H9 (cell line): ENCODE measurements at regions not wholly inside any gene's neighbourhood (a gene's known extent, or its start where the extent isn't known, plus 50 kb on each side); places are given as distances from the start of the nearest gene placed in this dataset.

Source experiments
- DNase-seq: peaks from one replicate; pipeline ENCODE4 v3.0.0-alpha.2; 2017
- H2AFZ ChIP-seq: one replicate; pipeline ENCODE4 v1.6.1; 2013; ENCODE audit warnings: mild to moderate bottlenecking, low read length, control low read depth, moderate library complexity
- H2AK5ac ChIP-seq: 2 replicates; pipeline ENCODE4 v1.6.1; 2013; ENCODE audit warnings: low read length, control low read depth, mixed read lengths; ENCODE audit not compliant: insufficient read length
- H2BK120ac ChIP-seq: one replicate; pipeline ENCODE4 v1.6.1; 2013; ENCODE audit warnings: low read depth, mild to moderate bottlenecking, low read length, control low read depth, inconsistent platforms; ENCODE audit not compliant: poor library complexity, severe bottlenecking
- H2BK12ac ChIP-seq: 2 replicates; pipeline ENCODE4 v1.6.1; 2013; ENCODE audit warnings: low read length, control low read depth, mixed read lengths, low read depth; ENCODE audit not compliant: insufficient read length
- H2BK15ac ChIP-seq: 2 replicates; pipeline ENCODE4 v1.6.1; 2013; ENCODE audit warnings: low read depth, low read length, control low read depth
- H2BK20ac ChIP-seq: one replicate; pipeline ENCODE4 v1.6.1; 2013; ENCODE audit warnings: low read depth, mild to moderate bottlenecking, low read length, control low read depth, inconsistent platforms; ENCODE audit not compliant: poor library complexity, severe bottlenecking
- H2BK5ac ChIP-seq: 2 replicates; pipeline ENCODE4 v1.6.1; 2013; ENCODE audit warnings: low read length, control low read depth, mixed read lengths; ENCODE audit not compliant: insufficient read length
- H3K14ac ChIP-seq: 2 replicates; pipeline ENCODE4 v1.6.1; 2013; ENCODE audit warnings: low read length, control low read depth; ENCODE audit not compliant: insufficient read depth
- H3K18ac ChIP-seq: 2 replicates; pipeline ENCODE4 v1.6.1; 2013; ENCODE audit warnings: low read depth, mild to moderate bottlenecking, mixed read lengths, low read length, control low read depth; ENCODE audit not compliant: insufficient read length
- H3K23ac ChIP-seq: 2 replicates; pipeline ENCODE4 v1.6.1; 2013; ENCODE audit warnings: low read length, control low read depth, mixed read lengths, low read depth; ENCODE audit not compliant: insufficient read length
- H3K23me2 ChIP-seq: 2 replicates; pipeline ENCODE4 v1.6.1; 2013; ENCODE audit warnings: low read depth, mild to moderate bottlenecking, mixed read lengths, low read length, control low read depth; ENCODE audit not compliant: insufficient read length, poor library complexity, severe bottlenecking
- H3K27ac ChIP-seq: 2 replicates; pipeline ENCODE4 v1.5.1; 2013; ENCODE audit warnings: low read length, control low read depth, mixed read lengths, low read depth; ENCODE audit not compliant: insufficient read length
- H3K27me3 ChIP-seq: 2 replicates; pipeline ENCODE4 v1.6.1; 2013; ENCODE audit warnings: low read length, control low read depth, inconsistent platforms; ENCODE audit not compliant: insufficient read depth
- H3K4ac ChIP-seq: 2 replicates; pipeline ENCODE4 v1.6.1; 2013; ENCODE audit warnings: low read depth, mild to moderate bottlenecking, control low read depth, inconsistent platforms, low read length, moderate library complexity
- H3K4me1 ChIP-seq: 2 replicates; pipeline ENCODE4 v1.6.1; 2013; ENCODE audit warnings: low read length, control low read depth, inconsistent platforms; ENCODE audit not compliant: insufficient read depth
- H3K4me2 ChIP-seq: 2 replicates; pipeline ENCODE4 v1.6.1; 2013; ENCODE audit warnings: low read length, control low read depth, mixed read lengths; ENCODE audit not compliant: insufficient read length, insufficient read depth
- H3K56ac ChIP-seq: 2 replicates; pipeline ENCODE4 v1.6.1; 2013; ENCODE audit warnings: low read depth, mild to moderate bottlenecking, mixed read lengths, low read length, control low read depth; ENCODE audit not compliant: insufficient read length
- H3K79me1 ChIP-seq: 2 replicates; pipeline ENCODE4 v1.6.1; 2013; ENCODE audit warnings: low read depth, mild to moderate bottlenecking, moderate library complexity, low read length, control low read depth, inconsistent platforms; ENCODE audit not compliant: insufficient read depth, poor library complexity, severe bottlenecking
- H3K79me2 ChIP-seq: 2 replicates; pipeline ENCODE4 v1.6.1; 2013; ENCODE audit warnings: low read length, control low read depth, inconsistent platforms; ENCODE audit not compliant: insufficient read depth
- H3K9ac ChIP-seq: 2 replicates; pipeline ENCODE4 v1.6.1; 2013; ENCODE audit warnings: low read length, control low read depth, mixed read lengths; ENCODE audit not compliant: insufficient read length; ENCODE audit errors: extremely low read depth
- H3K9me3 ChIP-seq: one replicate; pipeline ENCODE4 v1.6.1; 2013; ENCODE audit warnings: low read depth, low read length, inconsistent platforms; ENCODE audit not compliant: control insufficient read depth
- H3T11ph ChIP-seq: one replicate; pipeline ENCODE4 v1.6.1; 2013; ENCODE audit warnings: mild to moderate bottlenecking, low read length, control low read depth, inconsistent platforms
- H4K20me1 ChIP-seq: one replicate; pipeline ENCODE4 v1.6.1; 2013; ENCODE audit not compliant: control insufficient read depth, insufficient read length, insufficient read depth
- H4K5ac ChIP-seq: 2 replicates; pipeline ENCODE4 v1.6.1; 2013; ENCODE audit warnings: low read depth, mild to moderate bottlenecking, mixed read lengths, low read length, control low read depth; ENCODE audit not compliant: insufficient read length
- H4K8ac ChIP-seq: replicated peaks from 2 replicates; pipeline ENCODE4 v1.6.1; 2013; ENCODE audit warnings: low read length, control low read depth, mixed read lengths, low read depth; ENCODE audit not compliant: insufficient read length
- H4K91ac ChIP-seq: 2 replicates; pipeline ENCODE4 v1.6.1; 2013; ENCODE audit warnings: low read depth, mild to moderate bottlenecking, moderate library complexity, mixed read lengths, low read length, control low read depth; ENCODE audit not compliant: insufficient read length
- H3K27ac Mint-ChIP-seq, 3 experiments: 2 replicates in 2 of 3; 3 replicates in 1 of 3; pipeline ENCODE4 v1.8.0; 2020 to 2021; ENCODE audit warnings: mixed read lengths in 3 of 3, mild to moderate bottlenecking in 1 of 3, moderate library complexity in 1 of 3
- H3K27me3 Mint-ChIP-seq: 2 replicates; pipeline ENCODE4 v1.8.0; 2021; ENCODE audit warnings: low read depth, mild to moderate bottlenecking, moderate library complexity, mixed read lengths
- H3K36me3 Mint-ChIP-seq, 3 experiments: 2 replicates in 2 of 3; 3 replicates in 1 of 3; pipeline ENCODE4 v1.8.0; 2020 to 2021; ENCODE audit warnings: low read depth in 3 of 3, mixed read lengths in 3 of 3; ENCODE audit not compliant: insufficient read depth in 1 of 3
- H3K4me1 Mint-ChIP-seq, 2 experiments: 2 replicates each; pipeline ENCODE4 v1.8.0; 2020; ENCODE audit warnings: mixed read lengths in 2 of 2
- H3K4me3 Mint-ChIP-seq, 2 experiments: 2 replicates in 1 of 2; 3 replicates in 1 of 2; pipeline ENCODE4 v1.8.0; 2020 to 2021; ENCODE audit warnings: mild to moderate bottlenecking in 2 of 2, mixed read lengths in 2 of 2, moderate library complexity in 1 of 2
- H3K9me3 Mint-ChIP-seq, 2 experiments: 2 replicates in 1 of 2; 3 replicates in 1 of 2; pipeline ENCODE4 v1.8.0; 2020; ENCODE audit warnings: mild to moderate bottlenecking in 2 of 2, mixed read lengths in 2 of 2, moderate library complexity in 1 of 2
- CTCF ChIP-seq: fragments of 200-600 bp; sonication (generic); conservative IDR thresholded peaks from 3 replicates; pipeline ENCODE4 v1.8.0; 2021; ENCODE audit warnings: antibody characterized with exemption, mild to moderate bottlenecking
- WGBS: extraction: QIAGEN DNeasy Blood & Tissue Kit; methylation state at CpG from one replicate; pipeline ENCODE4 v1.1.7; 2013; ENCODE audit warnings: missing lambda C conversion rate, low lambda C conversion rate, mixed read lengths; ENCODE audit not compliant: insufficient read length; ENCODE audit errors: extremely low coverage; 5-methylcytosine and 5-hydroxymethylcytosine counted together

- H3K27me3 Mint-ChIP-seq = no peaks in the 10 kb centered on the region
- no peak for DNase-seq
- no peaks in the 10 kb centered on the region; a peak in 1 of 5 replicates for H3K9me3 Mint-ChIP-seq
These were observed 314.6 kb upstream of the PDE3A start for GRCh38 chr12:20053782-20054181.

More at GRCh38 chr12:20053782-20054181, 314.6 kb upstream of the PDE3A start:
- no peak overlapping the region for H3K18ac ChIP-seq
- H3K9ac ChIP-seq = no peak overlapping the region
- H3K23me2 ChIP-seq = no peaks in the 10 kb centered on the region
- no peaks in the 10 kb centered on the region for H4K20me1 ChIP-seq
- H3K14ac ChIP-seq = no peak overlapping the region
- H3K4me1 Mint-ChIP-seq = no peaks in the 10 kb centered on the region
- H2BK12ac ChIP-seq = no peak overlapping the region
- no peaks in the 10 kb centered on the region; a peak in 1 of 7 replicates for H3K36me3 Mint-ChIP-seq
- H2BK20ac ChIP-seq = no peak overlapping the region
- H3K4me2 ChIP-seq = no peak overlapping the region
- no peak overlapping the region for H4K8ac ChIP-seq
- no CpG with 5 or more reads among the region's 1 CpG for whole genome bisulfite sequencing
- H3K4me1 ChIP-seq = no peaks in the 10 kb centered on the region
- H2BK120ac ChIP-seq = no peak overlapping the region
- H2BK5ac ChIP-seq = no peak overlapping the region
- TF ChIP-seq CTCF = no peak
- H3K27me3 ChIP-seq = no peaks in the 10 kb centered on the region
- H3K79me1 ChIP-seq = no peaks in the 10 kb centered on the region
- H2BK15ac ChIP-seq = no peak overlapping the region
- no peak overlapping the region for H2AK5ac ChIP-seq
- H3K27ac Mint-ChIP-seq = no peak overlapping the region
- H3K56ac ChIP-seq = no peak overlapping the region
- no peaks in the 10 kb centered on the region for H3K9me3 ChIP-seq
- no peak overlapping the region for H3K23ac ChIP-seq
- no peak overlapping the region for H3K4ac ChIP-seq
- H3K79me2 ChIP-seq = no peaks in the 10 kb centered on the region
- H4K5ac ChIP-seq = no peak overlapping the region
- no peak overlapping the region for H4K91ac ChIP-seq
- H3K27ac ChIP-seq = no peak overlapping the region
- H2AFZ ChIP-seq = no peak overlapping the region
- no peak overlapping the region for H3T11ph ChIP-seq
- H3K4me3 Mint-ChIP-seq = no peak overlapping the region
